Right hindlimb (tissue), 1 donor: ENCODE measurements at regions not wholly inside any gene's neighbourhood (a gene's known extent, or its start where the extent isn't known, plus 50 kb on each side); places are given as distances from the start of the nearest gene placed in this dataset.
A peak's percentile ranks its signal among the peaks of the same experiment; 100 is the strongest.
"Not testable (repeated sequence)": the region's sequence is repeated elsewhere in the genome, so short reads cannot be mapped to it uniquely, and the experiment has no call there.

Source experiments
- DNase-seq: peaks from one replicate; pipeline ENCODE4 v3.0.0-alpha.2; 2018

DNA sequence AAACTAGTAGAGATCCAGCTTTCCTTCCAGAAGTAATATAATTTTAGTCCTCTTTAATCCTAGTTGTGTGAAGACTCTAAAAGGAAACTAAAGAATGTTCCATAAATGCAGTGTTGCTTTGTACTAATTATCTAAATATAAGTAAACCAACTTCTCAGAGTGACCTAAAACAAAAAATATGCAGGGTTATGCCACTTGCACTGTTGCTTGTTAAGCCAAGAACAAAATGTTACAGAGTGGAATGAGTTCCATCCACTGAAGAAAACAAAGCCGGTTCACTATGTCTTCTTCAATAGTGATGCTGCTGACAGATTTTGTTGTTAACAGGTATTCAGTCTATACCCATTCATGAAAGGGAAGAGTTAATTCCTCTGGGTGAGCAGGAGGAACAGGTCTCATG is 252.0 kb upstream of the DIAPH2 start:
- no peak for DNase-seq

DNA sequence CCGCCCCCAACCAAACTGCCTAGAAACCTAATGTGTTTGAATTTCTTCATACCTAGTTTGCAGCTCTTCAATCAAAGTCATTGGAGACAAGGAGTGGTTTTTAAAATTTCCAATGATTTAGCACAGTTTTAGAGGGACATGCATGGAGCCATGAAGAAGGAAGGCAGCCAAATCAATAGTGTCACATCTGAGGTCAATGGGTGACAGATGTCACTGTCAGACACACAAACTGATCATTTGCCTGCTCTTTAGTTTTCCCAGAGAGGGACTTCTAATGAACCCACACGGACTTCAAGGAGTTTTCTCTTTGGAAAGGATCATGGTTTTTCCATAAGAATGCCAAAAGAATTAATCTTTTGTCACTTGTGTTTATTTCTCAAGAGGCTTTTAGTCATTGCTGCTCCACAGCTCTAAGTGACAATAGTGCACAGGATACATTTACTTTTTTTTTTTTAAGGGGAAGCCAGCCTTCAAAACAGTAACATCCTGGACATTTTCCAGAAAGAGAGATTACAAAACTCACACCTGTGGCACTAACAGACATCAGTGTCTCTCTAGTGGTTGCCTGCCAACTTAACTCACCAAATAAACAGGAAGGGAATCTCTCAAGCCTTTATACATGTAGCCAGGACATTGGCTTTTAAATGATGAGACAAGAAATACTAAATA is 251.1 kb upstream of the DIAPH2 start:
- DNase-seq, result no peak

DNA sequence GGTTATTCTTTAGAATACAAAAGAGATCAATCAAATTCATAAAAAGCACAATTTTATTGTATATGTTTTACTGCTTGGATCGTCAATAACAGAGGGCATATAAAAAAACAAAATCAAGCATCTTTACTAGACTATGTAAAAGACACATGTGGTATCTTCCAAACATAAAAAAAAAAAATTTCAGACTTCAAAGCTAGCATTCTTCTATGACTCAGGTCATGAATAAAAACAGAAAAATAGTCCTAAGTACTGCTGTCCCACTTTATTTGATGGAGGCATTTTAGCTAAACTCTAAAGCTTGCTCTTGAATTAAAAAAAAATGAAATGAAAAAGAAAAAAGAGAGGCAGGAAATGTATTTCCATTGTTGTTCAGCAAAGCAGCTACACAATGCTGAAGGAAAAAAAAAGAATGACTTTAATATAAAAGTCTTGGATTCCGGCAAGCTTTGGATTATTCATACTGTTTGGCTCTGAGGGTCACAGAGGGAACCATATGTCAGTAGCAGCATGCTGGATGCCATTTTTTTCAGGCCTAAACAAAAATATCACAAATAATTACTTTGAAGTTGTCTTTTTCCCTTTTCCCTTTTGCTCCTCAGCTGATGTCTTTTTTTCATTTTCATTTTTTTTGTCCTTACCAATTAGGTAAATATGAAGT is 249.1 kb upstream of the DIAPH2 start:
- no peak for DNase-seq

DNA sequence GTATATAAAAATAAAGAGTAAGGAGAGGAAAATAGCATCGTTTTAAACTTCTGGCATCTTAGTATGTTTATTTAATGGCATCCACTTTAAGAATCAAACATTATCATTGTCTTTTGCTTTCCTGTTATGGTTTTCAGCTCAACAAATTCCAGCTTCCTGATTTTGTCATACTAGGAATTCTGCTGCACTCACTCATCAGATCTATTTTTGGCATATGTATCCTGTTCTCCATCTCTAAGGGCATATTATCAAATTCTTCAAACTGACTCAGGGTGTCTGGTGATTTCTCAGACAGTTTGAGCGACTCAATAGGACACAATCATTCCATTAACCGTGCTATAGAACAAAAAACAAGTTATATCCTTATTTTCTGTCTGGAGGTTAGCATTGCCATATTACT is 248.5 kb upstream of the DIAPH2 start:
- DNase-seq, result no peak

DNA sequence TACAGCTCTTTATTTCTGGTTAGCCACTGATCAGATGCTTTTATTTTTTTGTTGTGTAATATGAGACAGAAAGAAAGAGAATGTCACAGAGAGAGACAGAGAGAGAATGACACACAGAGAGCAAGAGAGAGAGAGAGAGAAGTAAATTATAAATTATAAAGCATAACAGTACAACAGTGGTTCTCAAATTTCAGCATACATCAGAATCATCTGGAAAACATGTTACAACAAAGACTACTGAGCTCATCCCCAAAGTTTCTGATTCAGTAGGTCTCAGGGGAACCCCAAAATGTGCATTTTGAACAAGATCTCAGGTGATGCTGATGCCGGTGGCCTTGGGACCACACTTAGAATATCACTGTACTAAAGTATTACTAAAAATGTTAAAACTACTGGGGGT is 245.8 kb upstream of the DIAPH2 start:
- DNase-seq, result no peak

DNA sequence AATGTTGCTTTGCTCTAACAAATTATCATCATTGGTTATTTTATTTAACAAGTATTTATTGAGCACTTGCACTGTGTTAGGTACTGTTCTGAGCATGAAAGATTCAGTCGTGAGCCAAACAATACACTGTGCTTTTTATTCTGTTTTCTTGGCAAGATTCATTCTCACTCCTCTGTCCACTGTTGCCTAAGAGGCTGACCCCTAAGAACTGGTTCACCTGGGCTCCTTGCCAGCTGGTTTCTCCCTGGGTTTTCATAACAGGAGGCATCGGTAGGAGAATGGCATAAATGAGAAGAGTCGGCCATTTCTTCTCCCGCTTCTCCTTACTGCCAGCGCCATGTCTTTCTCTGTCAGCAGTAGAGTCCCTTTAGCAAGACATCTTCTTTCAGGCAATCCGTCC is 243.7 kb upstream of the DIAPH2 start:
- no peak for DNase-seq

DNA sequence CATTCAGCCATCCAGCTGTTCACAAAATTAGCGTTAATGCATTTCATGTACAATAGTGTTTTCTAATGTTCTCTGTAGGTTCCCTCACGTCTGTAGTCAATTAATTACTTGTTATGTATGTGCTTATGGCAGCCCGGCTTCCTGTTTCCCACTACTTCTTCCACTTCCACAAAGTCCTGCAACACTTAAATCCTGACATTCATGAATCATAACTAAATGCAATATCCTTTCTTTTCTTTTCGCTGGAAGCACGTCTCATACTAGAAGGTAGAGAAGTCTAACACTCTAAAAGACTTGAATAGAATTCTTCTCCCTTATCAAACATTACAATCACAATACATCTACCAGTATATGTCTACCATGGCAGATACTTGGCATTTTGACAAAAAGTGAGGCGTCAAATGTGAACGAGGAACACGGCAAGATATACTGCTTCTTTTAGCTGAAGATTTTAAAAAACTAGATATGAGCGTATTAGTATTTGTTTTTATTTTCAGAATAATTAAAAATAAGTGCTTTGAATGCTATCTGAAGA is 239.0 kb upstream of the DIAPH2 start:
- no peak for DNase-seq

DNA sequence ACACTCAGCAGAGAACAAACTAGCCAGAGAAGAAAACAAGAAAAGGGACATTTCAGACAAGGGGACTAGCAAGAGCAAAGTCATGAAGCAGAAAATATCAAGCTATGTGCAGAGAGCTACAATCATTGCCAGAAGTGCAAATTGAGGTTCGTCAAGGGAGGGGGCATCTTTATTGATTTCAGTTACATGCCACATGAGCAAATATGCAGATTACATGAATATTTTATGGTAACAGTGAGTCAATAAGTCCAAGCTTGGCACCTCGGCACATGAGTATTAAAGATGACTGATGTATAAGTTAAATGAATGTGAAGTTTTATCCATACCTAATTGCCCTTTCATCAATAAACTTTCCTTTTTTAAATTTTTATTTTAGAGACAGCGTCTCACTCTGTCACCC is 238.1 kb upstream of the DIAPH2 start:
- no peak for DNase-seq

DNA sequence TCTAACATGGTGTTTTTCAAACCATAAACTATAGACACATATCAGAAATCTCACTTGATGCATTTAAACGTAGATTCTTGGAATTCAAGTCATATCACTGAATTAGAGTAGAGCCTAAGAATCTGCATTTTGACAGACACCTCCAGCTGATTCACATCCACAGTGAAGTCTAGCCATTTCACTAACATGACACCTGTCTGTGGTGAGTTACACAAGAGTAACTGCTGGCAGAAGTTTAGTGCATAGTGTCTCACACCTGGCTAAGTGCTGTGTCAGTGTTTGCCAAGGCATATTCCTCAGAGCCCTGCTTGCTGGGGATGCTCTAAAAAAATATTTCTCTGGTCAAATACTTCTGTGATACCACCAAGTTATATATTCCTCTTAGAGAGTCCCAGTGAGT is 237.5 kb upstream of the DIAPH2 start:
- DNase-seq, result no peak

DNA sequence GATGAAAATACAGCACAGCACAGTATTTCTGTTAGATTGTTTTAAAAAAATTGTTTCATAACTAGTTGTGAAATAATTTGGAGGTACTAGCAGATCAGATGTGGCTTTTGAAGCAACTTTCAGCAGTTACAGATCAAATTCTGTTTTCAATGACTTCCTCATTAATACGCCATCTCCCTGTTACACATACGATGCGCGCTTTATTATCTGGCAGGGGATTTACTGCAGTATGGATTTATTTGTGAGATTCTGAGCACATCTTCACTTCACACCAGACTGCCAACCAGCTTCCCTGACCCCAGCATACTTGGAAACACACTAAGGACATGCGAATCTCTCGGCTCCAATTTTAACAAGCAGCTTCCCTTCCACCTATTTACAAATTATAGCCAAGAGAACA is 235.5 kb upstream of the DIAPH2 start:
- DNase-seq, result peak; percentile 15

DNA sequence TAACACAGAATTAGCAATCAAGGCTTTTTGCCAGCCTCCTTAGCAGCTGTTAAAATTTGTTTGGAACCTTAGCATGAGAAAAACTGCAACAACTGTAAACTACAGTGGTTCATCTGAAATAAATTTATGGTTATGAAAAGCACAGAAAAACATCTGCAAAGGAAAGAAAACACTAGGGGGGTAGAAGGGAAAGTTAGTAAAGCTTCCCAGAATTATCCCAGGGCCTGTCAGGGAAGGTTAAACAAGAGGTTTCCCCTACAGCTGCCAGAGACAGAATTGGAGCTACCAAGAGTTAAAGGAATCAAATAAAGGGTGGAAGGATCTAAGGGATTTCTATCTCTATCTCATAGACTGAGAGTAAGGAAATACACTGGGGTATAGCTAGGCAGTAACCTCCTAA is 234.7 kb upstream of the DIAPH2 start:
- peak; percentile 18 for DNase-seq

DNA sequence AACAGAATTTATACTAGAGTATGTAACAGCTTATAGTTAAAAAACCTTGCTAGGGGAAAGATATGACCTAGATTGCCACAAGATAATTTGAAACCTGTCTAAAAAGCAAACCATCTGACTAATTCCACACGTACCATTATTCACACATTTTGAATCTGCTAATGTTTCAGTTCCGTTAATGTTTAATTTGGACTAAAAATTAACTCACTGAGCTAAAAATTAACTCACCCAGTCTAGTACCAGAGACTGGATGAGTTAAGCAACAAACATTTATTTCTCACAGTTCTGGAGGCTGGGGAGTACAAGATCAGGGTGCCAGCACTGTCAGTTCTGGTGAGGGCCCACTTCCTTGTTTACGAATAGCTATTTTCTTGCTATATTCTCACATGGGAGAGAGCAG is 231.5 kb upstream of the DIAPH2 start:
- DNase-seq, result no peak

DNA sequence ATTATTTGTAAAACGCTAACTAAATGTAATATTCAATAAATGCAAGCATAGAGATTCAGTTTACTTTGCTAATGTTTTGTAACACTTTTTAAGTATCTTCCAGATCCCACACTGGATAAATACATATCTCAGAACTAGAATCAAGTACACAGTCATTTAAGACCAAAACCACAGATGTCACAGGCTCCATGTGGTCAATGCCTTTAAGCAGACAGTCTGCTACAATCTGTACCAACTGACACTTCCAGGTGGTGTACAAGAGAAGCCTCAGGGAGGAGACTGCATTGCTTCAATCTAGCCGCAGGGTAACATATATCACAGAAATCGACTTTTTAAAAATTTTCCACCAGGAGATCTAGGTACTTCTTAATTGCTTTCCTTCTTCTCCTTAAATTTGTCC is 229.6 kb upstream of the DIAPH2 start:
- DNase-seq, result no peak

DNA sequence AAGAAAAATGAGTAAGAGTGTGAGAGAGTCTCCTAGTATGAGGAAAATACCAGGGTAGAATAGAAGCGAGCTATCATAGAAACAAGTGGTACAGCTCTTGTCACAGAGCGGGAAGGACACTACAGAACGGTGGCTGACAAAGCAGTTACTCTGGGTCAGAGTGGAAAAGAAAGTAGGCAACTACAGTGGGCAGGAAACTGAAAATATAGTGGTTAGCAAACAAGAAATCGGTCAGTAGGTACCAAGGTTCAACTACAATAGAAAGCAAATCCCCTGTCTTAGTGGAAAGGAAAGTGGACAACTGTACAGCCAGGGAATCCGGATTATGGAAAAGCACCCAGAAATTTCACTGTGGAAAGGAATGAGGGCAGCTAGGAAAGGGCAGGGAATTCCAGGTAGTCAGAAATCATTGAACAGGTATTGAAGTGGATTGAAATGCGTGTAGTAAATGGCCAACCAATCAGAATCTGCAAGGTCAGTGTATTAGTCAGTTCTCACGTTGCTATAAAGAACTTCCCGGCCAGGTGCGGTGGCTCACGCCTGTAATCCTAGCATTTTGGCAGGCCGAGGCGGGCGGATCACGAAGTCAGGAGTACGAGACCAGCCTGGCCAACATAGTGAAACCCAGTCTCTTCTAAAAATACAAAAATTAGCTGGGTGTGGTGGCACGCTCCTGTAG is 219.6 kb upstream of the DIAPH2 start:
- no peak for DNase-seq

DNA sequence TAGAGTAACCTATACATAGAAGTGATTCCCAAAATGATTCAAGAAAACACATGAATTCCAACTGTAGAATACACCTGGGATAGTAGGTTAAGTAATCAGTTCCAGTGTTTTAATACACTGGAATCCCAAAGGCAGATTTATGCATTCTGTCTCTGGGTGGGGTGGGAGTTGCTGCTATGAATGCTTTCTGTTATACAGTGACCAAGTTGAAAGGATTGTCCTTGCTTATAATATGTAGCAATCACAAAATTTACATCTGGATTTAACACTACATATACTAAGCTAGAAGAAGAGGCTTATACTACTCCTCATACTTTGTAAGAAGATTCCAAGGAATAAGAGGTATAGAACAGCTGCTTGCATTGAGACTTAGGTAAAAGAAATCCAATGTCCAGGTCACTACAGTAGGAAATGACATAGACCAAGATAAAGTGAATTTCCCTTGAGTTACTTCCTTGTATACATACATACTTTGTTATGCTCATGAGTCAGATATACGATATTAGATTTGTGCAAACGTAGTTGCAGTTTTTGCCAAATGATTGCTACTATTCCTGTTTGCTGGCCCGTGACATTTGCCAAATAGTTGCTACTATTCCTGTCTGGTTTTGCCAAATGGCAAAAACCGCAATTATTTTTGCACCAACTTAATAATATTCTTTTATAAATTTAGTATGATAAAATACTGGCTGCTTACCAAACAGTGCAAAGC is 210.5 kb upstream of the DIAPH2 start:
- no peak for DNase-seq

DNA sequence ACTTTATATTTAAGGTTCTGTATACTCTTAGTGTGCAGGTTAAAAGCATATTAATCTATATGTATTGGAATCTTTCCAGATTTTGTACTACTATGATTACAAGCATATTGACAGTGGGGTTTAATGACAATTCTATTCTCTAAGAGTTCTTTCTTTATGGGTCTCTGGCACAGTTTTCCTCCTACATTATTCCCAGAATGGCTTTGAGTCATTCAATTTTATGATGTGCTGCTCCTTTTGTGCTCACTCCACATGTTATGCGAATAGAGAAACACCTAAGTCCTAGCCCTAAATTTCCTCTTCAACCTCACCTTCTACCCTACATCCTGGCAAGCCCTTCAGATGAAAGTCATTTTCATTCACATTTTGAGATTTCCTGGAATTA is 209.9 kb upstream of the DIAPH2 start:
- no peak for DNase-seq

DNA sequence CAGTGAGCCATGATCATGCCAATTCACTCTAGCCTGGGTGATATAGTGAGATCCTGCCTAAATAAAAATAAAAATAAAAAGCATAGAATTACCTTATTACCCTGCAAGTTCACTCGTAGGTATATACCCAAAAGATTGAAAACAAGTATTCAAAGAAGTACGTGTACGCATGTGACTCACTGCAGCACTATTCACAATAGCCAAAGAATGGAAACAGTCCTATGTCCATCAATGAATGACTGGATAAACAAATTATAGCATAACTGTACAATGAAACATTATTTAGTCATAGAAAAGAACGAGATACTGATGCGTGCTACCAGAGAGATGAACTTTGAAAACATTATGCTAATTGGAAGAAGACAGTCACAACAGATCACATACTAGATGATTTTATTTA is 204.6 kb upstream of the DIAPH2 start:
- DNase-seq, result no peak

DNA sequence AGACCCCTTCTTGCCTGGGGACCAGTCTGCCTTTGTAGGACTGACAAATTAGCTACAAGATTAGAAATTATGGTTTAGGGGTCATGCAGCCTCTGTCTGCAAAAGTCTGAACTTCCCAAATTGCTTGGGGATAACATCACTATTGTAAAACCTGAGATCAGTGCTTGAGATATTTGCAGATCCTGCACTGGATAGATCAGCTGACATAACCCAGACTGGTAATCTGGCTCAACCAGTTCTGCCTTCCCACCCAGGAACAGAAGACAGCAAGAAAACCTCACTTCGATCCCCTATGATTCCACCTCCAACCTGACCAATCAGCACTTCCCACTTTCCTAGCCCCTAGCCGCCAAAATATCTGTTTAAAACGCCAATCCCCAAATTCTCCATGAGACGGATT is 202.8 kb upstream of the DIAPH2 start:
- no peak for DNase-seq

DNA sequence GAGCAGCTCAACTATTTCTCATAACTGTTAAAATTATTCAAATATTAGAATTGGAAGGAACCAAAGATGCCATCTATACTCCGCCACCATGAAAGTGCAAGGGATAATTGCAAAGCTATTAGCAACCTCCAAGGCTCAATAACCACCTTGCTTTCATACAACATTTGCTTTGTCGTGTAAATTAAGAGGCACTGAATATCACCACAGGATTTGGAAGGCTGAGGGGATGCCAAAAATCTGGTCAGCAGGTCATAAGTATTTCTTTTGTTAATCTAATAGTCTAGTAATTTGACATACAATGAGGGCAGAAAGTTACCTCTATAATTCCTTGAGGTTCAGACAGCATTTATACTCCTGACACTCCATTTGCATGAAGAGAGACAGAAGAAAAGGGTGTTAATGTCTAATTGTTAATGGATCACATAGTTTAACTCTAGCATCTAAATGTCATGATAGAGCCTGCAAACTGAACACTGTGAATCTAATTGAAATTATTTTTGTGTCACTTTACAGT is 200.9 kb upstream of the DIAPH2 start:
- no peak for DNase-seq

DNA sequence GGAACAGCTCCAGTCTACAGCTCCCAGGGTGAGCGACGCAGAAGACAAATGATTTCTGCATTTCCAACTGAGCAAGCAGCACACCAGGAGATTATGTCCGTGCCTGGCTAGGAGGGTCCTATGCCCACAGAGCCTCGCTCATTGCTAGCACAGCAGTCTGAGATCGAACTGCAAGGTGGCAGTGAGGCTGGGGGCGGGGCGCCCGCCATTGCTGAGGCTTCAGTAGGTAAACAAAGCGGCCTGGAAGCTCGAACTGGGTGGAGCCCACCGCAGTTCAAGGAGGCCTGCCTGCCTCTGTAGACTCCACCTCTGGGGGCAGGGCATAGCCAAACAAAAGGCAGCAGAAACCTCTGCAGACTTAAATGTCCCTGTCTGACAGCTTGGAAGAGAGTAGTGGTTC is 198.0 kb upstream of the DIAPH2 start:
- not testable (repeated sequence) for DNase-seq

DNA sequence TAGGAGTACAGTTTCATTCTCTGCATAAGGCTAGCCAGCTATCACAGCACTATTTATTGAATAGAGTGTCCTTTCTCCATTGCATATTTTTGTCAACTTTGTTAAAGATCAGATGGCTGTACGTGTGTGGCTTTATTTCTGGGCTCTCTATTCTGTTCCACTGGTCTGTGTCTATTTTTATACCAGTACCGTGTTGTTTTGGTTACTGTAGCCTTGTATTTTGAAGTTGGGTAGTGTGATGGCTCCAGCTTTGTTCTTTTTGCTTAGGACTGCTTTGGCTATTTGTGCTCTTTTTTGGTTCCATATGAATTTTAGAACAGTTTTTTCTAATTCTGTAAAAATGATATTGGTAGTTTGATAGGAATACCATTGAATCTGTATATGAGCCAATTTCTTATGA is 182.1 kb upstream of the DIAPH2 start:
- DNase-seq, result no peak

DNA sequence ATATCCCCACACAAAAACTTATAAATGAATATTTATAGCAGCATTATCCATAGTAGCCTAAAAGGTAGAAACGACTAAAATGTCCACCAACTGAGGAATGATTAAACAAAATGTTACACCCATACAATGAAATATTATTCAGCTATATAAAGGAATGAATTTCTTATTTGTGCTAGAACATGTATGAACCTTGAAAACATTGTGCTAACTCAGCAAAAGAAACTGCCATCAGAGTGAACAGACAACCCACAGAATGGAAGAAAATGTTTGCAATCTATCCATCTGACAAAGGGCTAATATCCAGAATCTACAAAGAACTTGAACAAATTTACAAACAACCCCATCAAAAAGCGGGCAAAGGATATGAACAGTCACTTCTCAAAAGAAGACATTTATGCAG is 155.3 kb upstream of the DIAPH2 start:
- DNase-seq, result not testable (repeated sequence)

DNA sequence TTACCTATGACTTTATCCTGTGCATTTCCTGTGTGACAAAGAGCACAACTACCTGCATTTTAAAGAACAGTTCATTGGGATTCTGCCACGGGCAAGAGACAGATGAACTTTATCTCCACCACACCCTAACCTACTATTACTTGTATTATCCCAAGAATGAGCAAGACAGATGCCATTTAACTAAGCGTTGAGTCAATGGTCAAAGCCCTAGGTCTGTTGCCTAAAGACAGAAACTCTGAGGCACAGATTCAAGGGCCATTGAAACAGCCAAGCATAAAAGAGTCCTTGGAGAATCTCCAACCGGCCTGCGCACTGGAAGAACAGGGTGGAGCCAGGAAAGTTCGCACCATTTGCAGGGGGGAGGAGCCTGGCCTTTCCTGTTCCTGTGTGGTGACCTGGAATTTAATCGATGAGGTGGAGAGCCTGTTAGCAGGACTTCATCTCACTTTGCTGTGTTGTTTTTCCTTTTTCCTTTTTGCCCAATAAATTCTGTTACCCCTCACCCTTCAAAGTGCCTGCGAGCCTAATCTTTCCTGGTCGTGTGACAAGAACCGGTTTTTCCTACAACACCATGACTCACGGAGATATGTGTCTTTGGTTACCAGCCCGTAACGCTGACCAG is 146.4 kb upstream of the DIAPH2 start:
- DNase-seq, result no peak
